ENCODE measurements at regions not wholly inside any gene's neighbourhood (a gene's known extent, or its start where the extent isn't known, plus 50 kb on each side); places are given as distances from the start of the nearest gene placed in this dataset.

- Mint-ChIP-seq H3K36me3 (ENCODE audit: low read depth) (no peaks in the 10 kb centered on the region), H3K27ac (no peak overlapping the region), H3K4me1 (no peaks in the 10 kb centered on the region), H3K4me3 (no peak overlapping the region), H3K9me3 (no peaks in the 10 kb centered on the region), H3K27me3 (ENCODE audit: low read depth, poor library complexity) (no peaks in the 10 kb centered on the region)
- TF ChIP-seq CTCF (IDR thresholded peaks at IDR 0.05), result no peak
- DNase-seq, result no peak
Measured at GRCh38 chr1:106502659-106503058, 553.8 kb upstream of the PRMT6 start.

- no peaks in the 10 kb centered on the region for H3K27me3 Mint-ChIP-seq (ENCODE audit: low read depth, poor library complexity)
- no peaks in the 10 kb centered on the region for H3K9me3 Mint-ChIP-seq
- no peak overlapping the region for H3K27ac Mint-ChIP-seq
- no peak overlapping the region for H3K4me3 Mint-ChIP-seq
- no peak for TF ChIP-seq CTCF (IDR thresholded peaks at IDR 0.05)
- no peaks in the 10 kb centered on the region for H3K4me1 Mint-ChIP-seq
- no peak for DNase-seq
- no peaks in the 10 kb centered on the region for H3K36me3 Mint-ChIP-seq (ENCODE audit: low read depth)
Measured at GRCh38 chr1:106515375-106515774, 541.1 kb upstream of the PRMT6 start.

GRCh38 chr1:106517224-106517623, 539.2 kb upstream of the PRMT6 start:
- Mint-ChIP-seq H3K4me3 (no peak overlapping the region), H3K9me3 (no peaks in the 10 kb centered on the region), H3K27me3 (ENCODE audit: low read depth, poor library complexity) (no peaks in the 10 kb centered on the region), H3K36me3 (ENCODE audit: low read depth) (no peaks in the 10 kb centered on the region), H3K27ac (no peak overlapping the region), H3K4me1 (no peaks in the 10 kb centered on the region)
- TF ChIP-seq CTCF (IDR thresholded peaks at IDR 0.05), result no peak
- no peak for DNase-seq

GRCh38 chr1:106523497-106523896, 533.0 kb upstream of the PRMT6 start:
- Mint-ChIP-seq H3K4me1 (no peaks in the 10 kb centered on the region), H3K36me3 (ENCODE audit: low read depth) (no peaks in the 10 kb centered on the region), H3K9me3 (no peaks in the 10 kb centered on the region), H3K4me3 (no peak overlapping the region), H3K27me3 (ENCODE audit: low read depth, poor library complexity) (no peaks in the 10 kb centered on the region), H3K27ac (no peak overlapping the region)
- DNase-seq, result no peak
- no peak for TF ChIP-seq CTCF (IDR thresholded peaks at IDR 0.05)

GRCh38 chr1:106524631-106525030, 531.8 kb upstream of the PRMT6 start:
- no peaks in the 10 kb centered on the region for H3K4me1 Mint-ChIP-seq
- TF ChIP-seq CTCF (IDR thresholded peaks at IDR 0.05), result no peak
- no peaks in the 10 kb centered on the region for H3K27me3 Mint-ChIP-seq (ENCODE audit: low read depth, poor library complexity)
- peaks cover 1% of the 10 kb centered on the region for H3K9me3 Mint-ChIP-seq
- no peaks in the 10 kb centered on the region for H3K36me3 Mint-ChIP-seq (ENCODE audit: low read depth)
- no peak for DNase-seq
- H3K27ac Mint-ChIP-seq, result no peak overlapping the region
- no peak overlapping the region for H3K4me3 Mint-ChIP-seq

GRCh38 chr1:106526650-106527049, 529.8 kb upstream of the PRMT6 start:
- H3K27ac Mint-ChIP-seq, result no peak overlapping the region

More at GRCh38 chr1:106526650-106527049, 529.8 kb upstream of the PRMT6 start:
- Mint-ChIP-seq H3K4me1 (no peaks in the 10 kb centered on the region), H3K27me3 (ENCODE audit: low read depth, poor library complexity) (no peaks in the 10 kb centered on the region), H3K4me3 (no peak overlapping the region), H3K36me3 (ENCODE audit: low read depth) (no peaks in the 10 kb centered on the region), H3K9me3 (peaks cover 5% of the 10 kb centered on the region)
- no peak for TF ChIP-seq CTCF (IDR thresholded peaks at IDR 0.05)
- DNase-seq, result no peak

All from nephron progenitor cell (in vitro differentiated cells).